Mesenchymal stem cell (in vitro differentiated cells and primary cell): ENCODE measurements at regions not wholly inside any gene's neighbourhood (a gene's known extent, or its start where the extent isn't known, plus 50 kb on each side); places are given as distances from the start of the nearest gene placed in this dataset.

Experiments used
- DNase-seq: peaks from one replicate; pipeline ENCODE4 v3.0.0-alpha.2; 2013
- H2AFZ ChIP-seq: one replicate; pipeline ENCODE4 v1.6.1; 2013; ENCODE audit warnings: low read depth, mild to moderate bottlenecking, control low read depth, inconsistent platforms, low read length, moderate library complexity
- H2AK5ac ChIP-seq: 2 replicates; pipeline ENCODE4 v1.6.1; 2013; ENCODE audit warnings: low read length, moderate library complexity, mild to moderate bottlenecking, inconsistent platforms; ENCODE audit not compliant: severe bottlenecking
- H2BK120ac ChIP-seq: one replicate; pipeline ENCODE4 v1.6.1; 2013; ENCODE audit warnings: low read depth, mild to moderate bottlenecking, inconsistent platforms, low read length, moderate library complexity
- H2BK12ac ChIP-seq, 2 experiments: one replicate each; pipeline ENCODE4 v1.6.1; 2013; ENCODE audit warnings: inconsistent platforms in 2 of 2, low read length in 2 of 2, mild to moderate bottlenecking in 2 of 2, moderate library complexity in 2 of 2, control low read depth in 1 of 2
- H2BK15ac ChIP-seq: one replicate; pipeline ENCODE4 v1.6.1; 2013; ENCODE audit warnings: mild to moderate bottlenecking, low read depth, inconsistent platforms; ENCODE audit not compliant: poor library complexity, severe bottlenecking
- H2BK5ac ChIP-seq: 2 replicates; pipeline ENCODE4 v1.6.1; 2013; ENCODE audit warnings: low read depth, mild to moderate bottlenecking, low read length, control low read depth, inconsistent platforms; ENCODE audit not compliant: poor library complexity, severe bottlenecking
- H3K14ac ChIP-seq, 2 experiments: one replicate each; pipeline ENCODE4 v1.6.1; 2013; ENCODE audit warnings: inconsistent platforms in 2 of 2, low read length in 2 of 2, control low read depth in 1 of 2, mild to moderate bottlenecking in 1 of 2, moderate library complexity in 1 of 2
- H3K18ac ChIP-seq, 2 experiments: one replicate each; pipeline ENCODE4 v1.6.1; 2013; ENCODE audit warnings: inconsistent platforms in 2 of 2, low read length in 2 of 2, control low read depth in 1 of 2, low read depth in 1 of 2, mild to moderate bottlenecking in 1 of 2
- H3K23ac ChIP-seq, 2 experiments: one replicate each; pipeline ENCODE4 v1.6.1; 2013; ENCODE audit warnings: inconsistent platforms in 2 of 2, low read length in 2 of 2, mild to moderate bottlenecking in 2 of 2, moderate library complexity in 2 of 2, control low read depth in 1 of 2
- H3K27ac ChIP-seq: 2 replicates; pipeline ENCODE4 v1.5.1; 2013; ENCODE audit warnings: mild to moderate bottlenecking, moderate library complexity, low read length, control low read depth, inconsistent platforms; ENCODE audit not compliant: poor library complexity, severe bottlenecking
- H3K27me3 ChIP-seq, 2 experiments: 2 replicates each; pipeline versions ENCODE4 v1.6.1 to v1.7.0; 2013; ENCODE audit warnings: low read length in 2 of 2, mild to moderate bottlenecking in 2 of 2, moderate library complexity in 2 of 2, control low read depth in 1 of 2, inconsistent platforms in 1 of 2; ENCODE audit not compliant: control insufficient read depth in 1 of 2, insufficient read depth in 1 of 2
- H3K36me3 ChIP-seq, 2 experiments: 2 replicates each; pipeline versions ENCODE4 v1.6.1 to v1.7.0; 2013; ENCODE audit warnings: low read length in 2 of 2, control low read depth in 1 of 2, inconsistent platforms in 1 of 2, low read depth in 1 of 2, mild to moderate bottlenecking in 1 of 2; ENCODE audit not compliant: insufficient read depth in 2 of 2, control insufficient read depth in 1 of 2
- H3K4ac ChIP-seq, 2 experiments: one replicate each; pipeline ENCODE4 v1.6.1; 2013; ENCODE audit warnings: inconsistent platforms in 2 of 2, low read length in 2 of 2, mild to moderate bottlenecking in 2 of 2, moderate library complexity in 2 of 2, control low read depth in 1 of 2, low read depth in 1 of 2
- H3K4me1 ChIP-seq: 2 replicates; pipeline ENCODE4 v1.6.1; 2013; ENCODE audit warnings: low read depth, low read length, control low read depth; ENCODE audit not compliant: control insufficient read depth, insufficient read depth
- H3K4me2 ChIP-seq: 2 replicates; pipeline ENCODE4 v1.6.1; 2013; ENCODE audit warnings: low read length, mild to moderate bottlenecking, inconsistent platforms; ENCODE audit not compliant: poor library complexity, severe bottlenecking
- H3K4me3 ChIP-seq, 2 experiments: 2 replicates each; pipeline versions ENCODE4 v1.5.1 to v1.7.0; 2013; ENCODE audit warnings: low read length in 2 of 2, mild to moderate bottlenecking in 2 of 2, control low read depth in 1 of 2, low read depth in 1 of 2; ENCODE audit not compliant: insufficient read depth in 1 of 2
- H3K79me1 ChIP-seq: replicated peaks from 2 replicates; pipeline ENCODE4 v1.6.1; 2013; ENCODE audit warnings: mild to moderate bottlenecking, control low read depth, low read length, inconsistent platforms; ENCODE audit not compliant: poor library complexity, severe bottlenecking
- H3K9ac ChIP-seq: 2 replicates; pipeline ENCODE4 v1.7.0; 2013; ENCODE audit warnings: mild to moderate bottlenecking, low read length, moderate library complexity
- H3K9me3 ChIP-seq: 2 replicates; pipeline ENCODE4 v1.7.0; 2013; ENCODE audit warnings: mild to moderate bottlenecking, low read length; ENCODE audit not compliant: control insufficient read depth
- H4K8ac ChIP-seq: one replicate; pipeline ENCODE4 v1.6.1; 2013; ENCODE audit warnings: inconsistent platforms, mild to moderate bottlenecking, low read length, moderate library complexity
- H4K91ac ChIP-seq: one replicate; pipeline ENCODE4 v1.6.1; 2013; ENCODE audit warnings: mild to moderate bottlenecking, low read length, inconsistent platforms
- WGBS: methylation state at CpG from one replicate; pipeline ENCODE4 v1.1.7; 2013; ENCODE audit warnings: mixed read lengths; 5-methylcytosine and 5-hydroxymethylcytosine counted together

- no peaks in the 10 kb centered on the region for H3K79me1 ChIP-seq
- no CpG with 5 or more reads among the region's 1 CpG for WGBS
- no peak for DNase-seq
- no peak overlapping the region for H2AFZ ChIP-seq
- H4K91ac ChIP-seq, result no peak overlapping the region
- no peak overlapping the region for H2BK120ac ChIP-seq
- H3K18ac ChIP-seq, result no peak overlapping the region
- H2BK15ac ChIP-seq, result no peak overlapping the region
- H3K4me3 ChIP-seq, result no peak overlapping the region
- no peak overlapping the region for H2AK5ac ChIP-seq
- H4K8ac ChIP-seq, result no peak overlapping the region
- no peaks in the 10 kb centered on the region for H3K36me3 ChIP-seq
- H2BK5ac ChIP-seq, result no peak overlapping the region
- no peak overlapping the region for H3K4me2 ChIP-seq
- H3K4ac ChIP-seq, result no peak overlapping the region
- no peaks in the 10 kb centered on the region for H3K4me1 ChIP-seq
- no peak overlapping the region for H3K23ac ChIP-seq
- H3K14ac ChIP-seq, result no peak overlapping the region
- H3K27ac ChIP-seq, result no peak overlapping the region
- H3K27me3 ChIP-seq, result no peaks in the 10 kb centered on the region
- H3K9me3 ChIP-seq, result no peaks in the 10 kb centered on the region
- H2BK12ac ChIP-seq, result no peak overlapping the region
- H3K9ac ChIP-seq, result no peak overlapping the region
These were observed 251.9 kb downstream of the PAPSS1 start for GRCh38 chr4:107468156-107468555.

GRCh38 chr4:107467461-107467860, 252.6 kb downstream of the PAPSS1 start:
- Histone ChIP-seq H3K27me3 (no peaks in the 10 kb centered on the region), H3K79me1 (no peaks in the 10 kb centered on the region), H3K36me3 (no peaks in the 10 kb centered on the region), H2AFZ (no peak overlapping the region), H3K4ac (no peak overlapping the region), H3K4me1 (no peaks in the 10 kb centered on the region), H4K8ac (no peak overlapping the region), H2AK5ac (no peak overlapping the region), H3K4me2 (no peak overlapping the region), H3K23ac (no peak overlapping the region), H3K18ac (no peak overlapping the region), H3K4me3 (no peak overlapping the region), H3K14ac (no peak overlapping the region), H3K9ac (no peak overlapping the region), H2BK5ac (no peak overlapping the region), H4K91ac (no peak overlapping the region), H2BK12ac (no peak overlapping the region), H2BK15ac (no peak overlapping the region), H3K27ac (no peak overlapping the region), H2BK120ac (no peak overlapping the region), H3K9me3 (no peaks in the 10 kb centered on the region)
- no peak for DNase-seq
- WGBS, result 87% methylated on average over 3 of the region's 3 CpGs

GRCh38 chr4:107458194-107458593, 261.8 kb downstream of the PAPSS1 start:
- no peaks in the 10 kb centered on the region for H3K79me1 ChIP-seq
- no peaks in the 10 kb centered on the region for H3K9me3 ChIP-seq
- no peak overlapping the region for H3K4me3 ChIP-seq
- no peak overlapping the region for H3K9ac ChIP-seq
- H2BK12ac ChIP-seq, result no peak overlapping the region
- H2AK5ac ChIP-seq, result no peak overlapping the region
- no peaks in the 10 kb centered on the region for H3K4me1 ChIP-seq
- H2BK5ac ChIP-seq, result no peak overlapping the region
- H4K8ac ChIP-seq, result no peak overlapping the region
- no peak overlapping the region for H2BK120ac ChIP-seq
- H3K23ac ChIP-seq, result no peak overlapping the region
- H3K36me3 ChIP-seq, result no peaks in the 10 kb centered on the region
- no peak overlapping the region for H4K91ac ChIP-seq
- H3K18ac ChIP-seq, result no peak overlapping the region
- no peaks in the 10 kb centered on the region for H3K27me3 ChIP-seq
- H2BK15ac ChIP-seq, result no peak overlapping the region
- H3K4ac ChIP-seq, result no peak overlapping the region
- WGBS, result 78% methylated on average over 1 of the region's 2 CpGs
- H3K14ac ChIP-seq, result no peak overlapping the region
- no peak overlapping the region for H3K4me2 ChIP-seq
- H2AFZ ChIP-seq, result no peak overlapping the region
- no peak for DNase-seq
- no peak overlapping the region for H3K27ac ChIP-seq

- Histone ChIP-seq H3K4me1 (no peaks in the 10 kb centered on the region), H3K4me2 (no peak overlapping the region), H3K9ac (no peak overlapping the region), H3K9me3 (no peaks in the 10 kb centered on the region), H3K79me1 (no peaks in the 10 kb centered on the region), H2BK15ac (no peak overlapping the region), H2AFZ (no peak overlapping the region), H3K27ac (no peak overlapping the region), H2BK120ac (no peak overlapping the region), H3K27me3 (no peaks in the 10 kb centered on the region), H2AK5ac (no peak overlapping the region), H4K8ac (no peak overlapping the region), H2BK5ac (no peak overlapping the region), H3K4me3 (no peak overlapping the region), H3K18ac (no peak overlapping the region), H3K36me3 (no peaks in the 10 kb centered on the region), H3K14ac (no peak overlapping the region), H3K4ac (no peak overlapping the region), H3K23ac (no peak overlapping the region), H2BK12ac (no peak overlapping the region), H4K91ac (no peak overlapping the region)
- 63% methylated on average over 1 of the region's 2 CpGs for WGBS
- no peak for DNase-seq
These were observed 266.0 kb downstream of the PAPSS1 start for GRCh38 chr4:107453987-107454386.
